ENCODE measurements at regions not wholly inside any gene's neighbourhood (a gene's known extent, or its start where the extent isn't known, plus 50 kb on each side); places are given as distances from the start of the nearest gene placed in this dataset.

- no peak for TF ChIP-seq POLR2A (IDR thresholded peaks at IDR 0.05; ENCODE audit: low read depth, low read length)
- TF ChIP-seq POLR2AphosphoS5 (IDR thresholded peaks at IDR 0.05; ENCODE audit: low read depth, low read length) = no peak
- no peak for TF ChIP-seq TAF1 (IDR thresholded peaks at IDR 0.05; ENCODE audit: borderline replicate concordance, low read depth, low read length)
Observed at GRCh38 chr11:12600829-12601228, 73.4 kb upstream of the TEAD1 start.
